ENCODE measurements at regions not wholly inside any gene's neighbourhood (a gene's known extent, or its start where the extent isn't known, plus 50 kb on each side); places are given as distances from the start of the nearest gene placed in this dataset.

DNA sequence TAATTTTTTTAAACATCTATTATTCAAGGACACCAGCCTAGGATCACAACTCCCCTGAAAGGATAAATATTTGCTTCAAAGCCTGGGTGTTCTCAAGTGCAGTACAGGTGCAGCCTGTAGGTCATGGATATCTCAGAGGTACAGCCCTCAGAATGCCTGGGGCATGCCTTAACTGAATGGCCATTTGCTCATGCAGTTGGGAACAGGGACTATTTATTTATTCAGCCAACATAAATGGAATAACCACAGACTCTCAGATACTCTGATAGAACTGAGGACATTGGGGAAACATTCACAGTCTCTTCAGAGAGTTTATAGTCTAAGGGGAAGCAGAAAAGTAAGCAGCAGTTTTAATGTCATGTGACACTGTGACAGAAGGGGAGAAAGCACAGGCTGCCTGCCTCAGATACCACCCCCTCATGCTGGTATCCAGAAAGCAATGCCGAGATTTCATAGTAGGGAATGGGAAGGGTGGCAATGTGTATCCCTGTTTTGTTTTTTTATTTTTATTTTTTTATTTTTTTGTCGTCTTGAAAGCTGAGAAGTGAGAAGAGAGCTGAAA lies 112.6 kb downstream of the MACIR start:
- intact Hi-C loops (cut with micrococcal nuclease): no loop called here
- H3K9me3 Mint-ChIP-seq: no peaks in the 10 kb centered on the region
- peaks cover 7% of the 10 kb centered on the region for H3K27me3 Mint-ChIP-seq
- DNase-seq: no peak
- no peak overlapping the region for H3K4me3 Mint-ChIP-seq
- no peaks in the 10 kb centered on the region for H3K36me3 Mint-ChIP-seq (ENCODE audit: low read depth)
- H3K4me1 Mint-ChIP-seq: no peaks in the 10 kb centered on the region
- H3K27ac Mint-ChIP-seq: no peak overlapping the region

DNA sequence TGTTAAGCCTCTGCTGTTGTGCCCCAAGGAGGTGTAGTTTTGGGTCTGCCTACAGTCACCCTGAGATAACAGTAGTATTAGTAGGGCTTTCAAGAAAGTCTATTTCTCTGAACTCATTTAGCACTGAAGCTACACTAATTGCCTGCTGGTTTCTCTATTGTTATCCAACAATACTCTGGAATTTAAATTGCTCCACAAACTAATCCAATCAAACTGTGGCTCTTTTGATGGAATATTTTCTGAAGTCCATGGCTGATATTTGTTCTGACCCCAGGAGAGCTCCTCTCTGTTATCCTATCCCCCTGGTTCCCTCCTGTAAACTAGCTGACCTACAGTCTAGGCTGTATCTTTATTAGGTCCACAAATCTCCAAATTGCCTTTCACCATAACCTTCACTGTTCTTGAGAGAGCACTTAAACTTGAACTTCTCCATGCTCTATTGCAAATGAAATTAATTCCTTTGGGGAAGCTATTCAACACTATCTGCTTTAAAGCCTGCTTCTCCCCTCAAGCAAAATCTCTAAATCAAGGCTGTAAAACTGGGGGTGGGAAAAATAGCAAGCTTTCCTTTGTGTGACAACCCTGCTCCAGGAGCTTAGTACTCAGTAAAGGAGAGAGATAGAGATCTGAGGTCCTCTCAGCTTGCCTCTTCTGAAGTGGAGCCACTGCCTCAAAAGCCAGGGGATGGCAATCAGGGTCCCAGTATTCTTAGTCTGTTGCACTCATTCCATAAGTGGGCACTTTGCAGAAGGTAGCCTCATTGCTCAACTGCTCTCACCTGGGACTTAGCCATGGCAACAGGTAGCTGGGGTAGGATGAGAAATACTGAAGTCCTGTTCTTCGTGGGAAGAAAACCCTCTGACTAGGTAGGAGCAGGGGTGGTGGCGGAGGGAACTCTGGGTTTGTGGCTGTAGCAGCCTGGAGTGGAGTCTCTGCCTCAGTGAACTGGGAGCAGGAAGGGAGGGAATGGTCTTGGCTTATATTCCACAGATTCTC lies 110.9 kb downstream of the MACIR start:
- DNase-seq: no peak
- Mint-ChIP-seq H3K4me3 (no peak overlapping the region), H3K27me3 (peaks cover 7% of the 10 kb centered on the region), H3K36me3 (ENCODE audit: low read depth) (no peaks in the 10 kb centered on the region), H3K4me1 (no peaks in the 10 kb centered on the region), H3K27ac (no peak overlapping the region), H3K9me3 (no peaks in the 10 kb centered on the region)
- intact Hi-C loops (cut with micrococcal nuclease): loop anchor here (5.0 kb wide), 1 partner anchor 443 kb away; no protein-coding TSS in a partner anchor

DNA sequence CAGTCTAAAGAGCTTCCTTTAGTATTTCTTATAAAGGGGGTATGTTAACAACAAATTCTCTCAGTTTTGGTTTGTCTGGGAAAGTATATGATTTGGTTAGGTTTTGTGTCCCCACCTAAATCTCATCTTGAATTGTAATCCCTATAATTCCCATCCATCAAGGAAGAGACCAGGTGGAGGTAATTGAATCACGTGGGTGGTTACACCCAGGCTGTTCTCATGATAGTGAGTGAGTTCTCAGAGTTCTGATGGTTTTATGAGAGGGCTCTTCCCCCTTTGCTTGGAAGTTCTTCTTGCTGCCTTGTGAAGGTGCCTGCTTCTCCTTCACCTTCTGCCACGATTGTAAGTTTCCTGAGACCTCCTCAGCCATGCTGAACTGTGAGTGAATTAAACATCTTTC lies 109.1 kb downstream of the MACIR start:
- Mint-ChIP-seq H3K4me1 (no peaks in the 10 kb centered on the region), H3K27me3 (peaks cover 7% of the 10 kb centered on the region), H3K36me3 (ENCODE audit: low read depth) (no peaks in the 10 kb centered on the region), H3K9me3 (no peaks in the 10 kb centered on the region), H3K27ac (no peak overlapping the region), H3K4me3 (no peak overlapping the region)
- no peak for DNase-seq
- intact Hi-C loops (cut with micrococcal nuclease): loop anchor here (5.0 kb wide), 1 partner anchor 445 kb away; no protein-coding TSS in a partner anchor

DNA sequence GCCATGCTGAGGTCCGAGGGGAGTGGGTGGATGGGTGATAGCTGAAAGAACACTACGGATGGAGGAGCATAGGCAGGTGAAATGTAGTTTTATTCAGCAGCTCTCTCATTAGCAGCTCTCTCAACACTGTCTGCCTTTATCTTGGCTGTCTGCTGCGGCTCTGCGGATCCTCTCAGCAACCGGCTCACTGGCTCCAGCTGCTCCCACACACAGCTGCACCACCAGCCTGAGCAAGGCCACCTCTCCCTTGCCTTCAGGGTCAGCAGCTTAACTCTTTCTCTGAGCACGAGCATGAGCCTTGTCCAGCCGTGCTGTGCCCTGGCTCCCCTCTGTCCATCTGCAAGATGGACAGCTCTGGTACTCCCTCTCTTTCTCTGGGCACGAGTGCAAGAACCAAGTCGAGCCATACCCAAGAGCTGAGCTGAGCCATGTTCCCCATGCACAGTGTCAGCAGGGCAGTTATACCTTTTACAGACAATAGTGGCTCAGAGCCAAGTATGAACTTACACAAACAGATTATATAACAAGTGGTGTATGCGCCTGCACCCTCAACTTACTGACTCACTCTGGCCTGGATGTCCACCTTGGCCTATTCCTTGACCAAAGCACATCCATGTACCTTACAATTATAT lies 108.5 kb downstream of the MACIR start:
- Mint-ChIP-seq H3K9me3 (no peaks in the 10 kb centered on the region), H3K4me3 (no peak overlapping the region), H3K36me3 (ENCODE audit: low read depth) (no peaks in the 10 kb centered on the region), H3K4me1 (no peaks in the 10 kb centered on the region), H3K27me3 (peaks cover 7% of the 10 kb centered on the region), H3K27ac (no peak overlapping the region)
- intact Hi-C loops (cut with micrococcal nuclease): loop anchor here (5.0 kb wide), 1 partner anchor 445 kb away; no protein-coding TSS in a partner anchor
- DNase-seq: no peak

DNA sequence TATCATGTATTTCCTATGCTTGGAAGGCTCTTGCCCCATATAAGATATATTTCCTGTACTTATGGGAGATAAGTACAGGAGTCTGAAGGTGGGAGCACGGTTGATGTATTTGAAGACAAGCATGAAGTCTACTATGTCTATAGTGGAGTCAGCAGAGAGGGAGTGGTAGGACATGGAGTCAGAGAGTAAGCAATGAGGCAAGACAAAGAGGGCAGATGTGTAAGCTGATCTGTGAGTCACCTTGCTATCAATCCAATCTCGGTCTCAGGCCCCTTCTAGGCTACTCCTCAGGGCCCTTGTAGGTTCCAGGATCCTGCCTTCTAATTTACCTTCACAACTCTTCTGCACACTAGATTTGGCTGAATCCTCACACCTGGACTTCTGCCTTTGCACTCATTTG lies 105.5 kb downstream of the MACIR start:
- Mint-ChIP-seq H3K27me3 (peaks cover 7% of the 10 kb centered on the region), H3K36me3 (ENCODE audit: low read depth) (no peaks in the 10 kb centered on the region), H3K4me1 (no peaks in the 10 kb centered on the region), H3K4me3 (no peak overlapping the region), H3K27ac (no peak overlapping the region), H3K9me3 (no peaks in the 10 kb centered on the region)
- DNase-seq: no peak
- intact Hi-C loops (cut with micrococcal nuclease): no loop called here

DNA sequence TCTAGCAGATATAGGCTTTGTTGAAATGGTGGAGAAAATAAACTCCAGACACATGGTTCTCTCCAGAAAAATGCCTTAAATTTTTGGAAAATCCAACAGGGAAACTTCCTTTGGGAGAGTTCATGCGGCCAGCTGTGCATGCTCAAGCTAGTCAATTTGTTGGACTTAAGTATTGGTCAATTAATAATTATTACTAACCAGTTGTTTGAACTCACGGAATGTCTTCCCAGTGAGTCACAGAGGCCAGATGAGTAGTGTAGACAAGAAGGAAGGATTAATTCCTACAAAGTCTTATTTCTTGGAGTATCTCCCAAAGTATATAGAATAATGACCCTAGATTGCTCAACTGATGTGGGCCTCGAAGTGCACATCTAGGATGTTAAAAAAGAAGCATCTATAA lies 103.6 kb downstream of the MACIR start:
- Mint-ChIP-seq H3K4me1 (no peaks in the 10 kb centered on the region), H3K4me3 (no peak overlapping the region), H3K9me3 (no peaks in the 10 kb centered on the region), H3K27me3 (no peaks in the 10 kb centered on the region), H3K27ac (no peak overlapping the region), H3K36me3 (ENCODE audit: low read depth) (no peaks in the 10 kb centered on the region)
- DNase-seq: no peak
- intact Hi-C loops (cut with micrococcal nuclease): no loop called here

DNA sequence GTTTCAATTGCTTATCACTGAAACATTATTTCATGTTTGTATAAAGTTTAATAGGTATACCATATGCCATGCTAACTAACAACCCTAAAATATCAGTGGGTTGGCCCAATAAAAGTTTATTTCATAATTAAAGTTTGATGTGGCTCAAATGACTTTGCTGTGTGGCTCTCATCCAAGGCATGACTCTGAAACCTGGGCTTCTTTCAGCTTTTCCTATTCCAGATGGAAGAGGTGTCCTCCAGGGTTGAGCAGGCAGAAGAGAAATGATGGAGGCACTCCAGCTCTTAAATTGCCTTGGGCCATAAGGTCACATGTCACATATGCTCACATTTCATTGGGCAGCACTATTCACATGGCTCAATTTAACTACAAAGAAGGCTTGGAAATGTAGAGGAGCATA lies 101.9 kb downstream of the MACIR start:
- intact Hi-C loops (cut with micrococcal nuclease): no loop called here
- Mint-ChIP-seq H3K4me1 (peaks cover 8% of the 10 kb centered on the region), H3K4me3 (no peak overlapping the region), H3K9me3 (no peaks in the 10 kb centered on the region), H3K27ac (no peak overlapping the region), H3K36me3 (ENCODE audit: low read depth) (no peaks in the 10 kb centered on the region), H3K27me3 (no peaks in the 10 kb centered on the region)
- no peak for DNase-seq

DNA sequence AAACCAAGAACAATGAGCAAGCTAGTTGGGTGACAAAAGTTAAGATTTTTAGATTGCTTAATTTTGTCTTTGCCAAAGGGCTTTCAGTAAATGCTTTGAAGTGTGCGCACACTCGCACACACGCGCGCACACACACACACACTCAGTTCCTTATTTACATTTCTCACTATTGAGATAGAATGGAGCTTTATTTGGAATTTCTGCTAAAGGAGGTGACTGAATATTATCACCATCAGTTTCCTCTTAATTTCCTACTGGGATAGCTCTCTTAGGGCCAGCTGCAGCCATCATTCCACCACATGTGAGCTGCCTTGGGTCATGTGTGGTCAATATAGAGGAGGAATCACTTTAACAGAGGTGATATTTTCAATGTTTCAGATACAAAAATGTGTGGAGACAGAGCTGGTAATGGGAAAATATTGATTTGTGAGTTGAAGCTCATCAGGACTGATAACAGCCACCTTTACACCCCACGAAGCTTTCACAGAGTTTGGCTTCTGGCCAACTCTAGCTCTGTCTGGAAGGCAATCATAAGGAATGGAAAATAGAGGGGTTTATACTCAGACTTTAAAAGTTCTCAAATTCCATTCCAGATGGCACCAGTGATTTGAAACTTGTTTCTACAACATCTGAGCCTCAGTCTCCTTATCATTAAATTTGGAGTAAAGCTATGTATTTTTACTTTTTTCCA lies 99.9 kb downstream of the MACIR start:
- no peak overlapping the region for H3K27ac Mint-ChIP-seq
- peaks cover 2% of the 10 kb centered on the region for H3K27me3 Mint-ChIP-seq
- H3K36me3 Mint-ChIP-seq (ENCODE audit: low read depth): no peaks in the 10 kb centered on the region
- H3K9me3 Mint-ChIP-seq: no peaks in the 10 kb centered on the region
- intact Hi-C loops (cut with micrococcal nuclease): loop anchor here (5.0 kb wide), 1 partner anchor 101 kb away; the partner anchor contains the start of gene MACIR
- no peak overlapping the region for H3K4me3 Mint-ChIP-seq
- no peak for DNase-seq
- peaks cover 8% of the 10 kb centered on the region for H3K4me1 Mint-ChIP-seq

DNA sequence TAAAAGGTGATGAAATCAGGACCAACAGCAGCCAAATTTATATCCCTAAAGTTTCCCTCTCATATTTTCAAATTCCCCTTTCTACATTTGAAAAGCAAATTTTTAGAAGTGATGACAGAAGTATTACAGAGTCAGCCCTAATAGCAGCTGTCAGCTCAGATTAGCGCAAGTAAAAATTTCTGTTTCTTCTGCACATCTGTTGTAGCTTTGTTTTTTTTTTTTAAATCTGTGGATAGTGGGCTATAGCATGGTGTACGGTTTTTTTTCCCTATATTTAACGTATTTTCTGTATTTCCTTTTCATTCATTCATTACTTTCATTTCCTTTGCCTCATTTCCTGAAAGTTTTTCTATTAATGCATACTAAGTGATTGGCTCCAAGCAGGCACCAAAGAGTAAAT lies 99.1 kb downstream of the MACIR start:
- DNase-seq: no peak
- H3K27me3 Mint-ChIP-seq: peaks cover 2% of the 10 kb centered on the region

DNA sequence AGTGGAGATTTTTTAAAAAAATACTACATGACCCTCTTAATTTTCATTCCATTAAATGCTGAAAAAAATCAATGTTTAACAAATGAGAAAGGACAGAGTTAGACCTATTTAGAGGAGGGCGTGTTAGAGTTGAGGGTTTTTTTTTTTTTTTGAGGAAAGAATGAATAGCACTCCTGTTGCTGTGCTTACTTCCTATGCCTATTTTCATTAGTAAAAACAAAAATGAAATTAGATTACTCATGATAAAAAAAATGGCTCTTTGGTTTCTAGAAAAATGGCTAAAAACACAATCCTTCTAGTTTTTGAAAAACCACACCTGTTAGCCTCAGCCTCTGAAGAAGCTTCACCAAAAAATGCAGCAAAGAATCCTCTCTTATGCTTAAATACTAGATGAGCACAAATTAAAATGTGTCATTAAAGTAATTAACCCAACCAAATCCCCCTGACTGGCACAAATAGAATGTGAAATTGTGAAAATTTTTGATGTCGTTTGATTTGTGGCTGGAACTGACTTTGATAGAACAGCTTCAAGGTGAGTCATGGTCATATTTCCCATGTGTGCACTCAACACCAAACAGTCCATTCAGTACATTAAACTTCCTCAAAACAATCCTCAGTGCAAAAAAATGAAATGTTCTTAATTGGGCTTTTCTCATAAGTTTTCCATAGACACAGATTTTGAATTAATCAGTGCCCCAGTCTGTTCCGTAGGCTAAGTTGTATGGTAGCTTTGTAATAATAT lies 98.0 kb downstream of the MACIR start:
- peaks cover 8% of the 10 kb centered on the region for H3K4me1 Mint-ChIP-seq
- intact Hi-C loops (cut with micrococcal nuclease): loop anchor here (1.0 to 5.0 kb wide), 2 partner anchors 15 to 99 kb away; partner anchors contain the start of gene MACIR

More for the DNA sequence above, 99.1 kb downstream of the MACIR start:
- H3K27ac Mint-ChIP-seq: no peak overlapping the region
- no peaks in the 10 kb centered on the region for H3K9me3 Mint-ChIP-seq
- no peak overlapping the region for H3K4me3 Mint-ChIP-seq
- no peaks in the 10 kb centered on the region for H3K36me3 Mint-ChIP-seq (ENCODE audit: low read depth)
- peaks cover 8% of the 10 kb centered on the region for H3K4me1 Mint-ChIP-seq
- intact Hi-C loops (cut with micrococcal nuclease): loop anchor here (5.0 kb wide), 1 partner anchor 100 kb away; the partner anchor contains the start of gene MACIR

DNA sequence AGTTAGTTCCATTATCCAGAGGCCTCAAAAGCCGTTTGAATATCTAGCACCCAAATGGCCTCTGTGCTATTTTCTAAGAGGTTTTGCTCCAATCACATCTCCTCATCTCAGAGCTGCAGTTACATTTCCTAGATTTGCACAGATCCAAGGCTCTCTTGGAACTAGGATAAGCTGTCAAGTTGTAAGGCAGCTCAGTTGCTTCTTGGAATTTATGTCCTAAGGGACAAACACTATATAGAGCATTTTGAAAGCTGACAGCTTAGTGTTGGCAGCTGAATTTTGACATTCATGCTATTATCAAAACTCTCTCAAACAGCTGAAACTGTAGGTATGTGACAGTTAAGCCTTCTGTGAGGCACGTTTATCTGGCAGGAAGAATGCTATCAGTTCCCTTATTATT lies 97.0 kb downstream of the MACIR start:
- peaks cover 8% of the 10 kb centered on the region for H3K4me1 Mint-ChIP-seq

More for the DNA sequence above, 98.0 kb downstream of the MACIR start:
- H3K9me3 Mint-ChIP-seq: peaks cover 7% of the 10 kb centered on the region
- DNase-seq: no peak
- H3K4me3 Mint-ChIP-seq: no peak overlapping the region
- no peaks in the 10 kb centered on the region for H3K36me3 Mint-ChIP-seq (ENCODE audit: low read depth)
- H3K27me3 Mint-ChIP-seq: peaks cover 8% of the 10 kb centered on the region
- H3K27ac Mint-ChIP-seq: peak overlapping the region; percentile 81

DNA sequence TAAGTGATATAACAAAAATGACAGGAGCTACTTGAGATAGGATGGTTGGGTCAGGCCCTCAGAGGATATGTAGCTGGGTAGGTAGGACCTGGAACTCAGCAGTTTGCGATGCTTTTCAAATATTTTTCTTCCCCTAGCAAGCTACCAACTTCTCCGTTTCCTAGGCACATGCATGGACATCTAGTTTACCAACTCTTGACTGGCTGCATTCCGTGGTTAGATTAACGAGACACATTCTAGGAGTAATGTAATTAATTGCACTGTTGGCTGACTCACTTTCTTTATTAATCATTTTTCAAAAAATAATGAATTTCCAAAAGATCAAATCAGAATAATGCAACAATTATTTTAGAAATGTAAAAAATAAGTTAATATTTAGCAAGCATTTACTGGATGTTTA lies 95.9 kb downstream of the MACIR start:
- Mint-ChIP-seq H3K4me3 (no peak overlapping the region), H3K4me1 (peaks cover 8% of the 10 kb centered on the region), H3K27me3 (peaks cover 17% of the 10 kb centered on the region), H3K36me3 (ENCODE audit: low read depth) (no peaks in the 10 kb centered on the region), H3K9me3 (peaks cover 7% of the 10 kb centered on the region), H3K27ac (no peak overlapping the region)
- no peak for DNase-seq
- intact Hi-C loops (cut with micrococcal nuclease): no loop called here

More for the DNA sequence above, 97.0 kb downstream of the MACIR start:
- Mint-ChIP-seq H3K4me3 (no peak overlapping the region), H3K27me3 (peaks cover 9% of the 10 kb centered on the region), H3K9me3 (peaks cover 7% of the 10 kb centered on the region), H3K36me3 (ENCODE audit: low read depth) (no peaks in the 10 kb centered on the region), H3K27ac (no peak overlapping the region)
- intact Hi-C loops (cut with micrococcal nuclease): loop anchor here (5.0 kb wide), 1 partner anchor 98 kb away; the partner anchor contains the start of gene MACIR
- DNase-seq: no peak

DNA sequence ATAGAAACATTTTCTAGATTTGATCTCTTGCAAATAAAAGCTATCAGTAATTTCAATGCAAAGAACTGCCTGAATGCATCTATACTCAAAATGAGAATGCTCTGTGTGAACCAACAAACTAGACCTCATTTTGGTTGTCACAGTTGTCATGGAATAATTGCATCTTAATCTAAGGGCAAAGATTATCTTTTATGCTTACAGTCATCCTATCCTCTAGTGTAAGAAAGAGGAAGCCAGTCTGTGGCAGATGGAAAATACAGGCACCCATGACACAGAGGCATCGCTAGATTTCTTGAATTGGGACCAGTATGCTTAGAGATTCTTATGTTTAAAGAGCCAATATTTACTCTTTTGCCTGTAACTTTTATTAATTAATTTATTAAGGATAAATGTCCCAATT lies 95.0 kb downstream of the MACIR start:
- peaks cover 20% of the 10 kb centered on the region for H3K27me3 Mint-ChIP-seq
- intact Hi-C loops (cut with micrococcal nuclease): no loop called here
- H3K4me3 Mint-ChIP-seq: no peak overlapping the region
- no peak for DNase-seq
- no peaks in the 10 kb centered on the region for H3K36me3 Mint-ChIP-seq (ENCODE audit: low read depth)
- H3K27ac Mint-ChIP-seq: no peak overlapping the region
- peaks cover 7% of the 10 kb centered on the region for H3K9me3 Mint-ChIP-seq
- H3K4me1 Mint-ChIP-seq: peaks cover 8% of the 10 kb centered on the region
